ENCODE measurements at regions not wholly inside any gene's neighbourhood (a gene's known extent, or its start where the extent isn't known, plus 50 kb on each side); places are given as distances from the start of the nearest gene placed in this dataset.
"Not testable (repeated sequence)": the region's sequence is repeated elsewhere in the genome, so short reads cannot be mapped to it uniquely, and the experiment has no call there.

GRCh38 chr2:85969367-85969766 is 80.6 kb upstream of the ST3GAL5 start:
- not testable (repeated sequence) for TF ChIP-seq POLR2AphosphoS5 (IDR thresholded peaks at IDR 0.05; ENCODE audit: low read depth); CTCF (conservative IDR thresholded peaks at IDR 0.05; ENCODE audit: low read depth in 2 of 2); REST (IDR thresholded peaks at IDR 0.05; ENCODE audit: unreplicated experiment); JUNB (IDR thresholded peaks at IDR 0.05; ENCODE audit: unreplicated experiment); EZH2 (IDR thresholded peaks at IDR 0.05; ENCODE audit: low read depth, unreplicated experiment)
